K562 (cell line): ENCODE measurements at regions not wholly inside any gene's neighbourhood (a gene's known extent, or its start where the extent isn't known, plus 50 kb on each side); places are given as distances from the start of the nearest gene placed in this dataset.

Source experiments
- ESRRB ChIP-seq: fragments of 250-450 bp; sonication (Bioruptor Pico); IDR thresholded peaks from 2 replicates; pipeline ENCODE4 v1.5.0; 2020; ENCODE audit warnings: mild to moderate bottlenecking, moderate library complexity, borderline replicate concordance
- ETV1 ChIP-seq: fragments of 450-650 bp; conservative IDR thresholded peaks from 2 replicates; pipeline ENCODE4 v1.6.1; 2016; ENCODE audit warnings: missing genetic modification characterization, control low read depth, low read depth, missing compliant biosample characterization
- HMG20A ChIP-seq: fragments of 450-650 bp; formaldehyde crosslinking; conservative IDR thresholded peaks from 2 replicates; pipeline ENCODE4 v1.4.0; 2020; ENCODE audit warnings: mild to moderate bottlenecking, mixed read lengths
- KAT2B ChIP-seq: IDR thresholded peaks from one replicate; pipeline ENCODE4 v1.6.1; 2012; ENCODE audit warnings: low read depth, mild to moderate bottlenecking, control low read depth, inconsistent platforms, low read length, moderate library complexity
- KHSRP ChIP-seq: fragments of 450-650 bp; IDR thresholded peaks from 2 replicates; pipeline ENCODE4 v1.6.1; 2017
- KLF6 ChIP-seq: fragments of 250-450 bp; sonication (Bioruptor Pico); IDR thresholded peaks from 2 replicates; pipeline ENCODE4 v1.4.0; 2020; ENCODE audit warnings: mild to moderate bottlenecking, moderate library complexity, borderline replicate concordance
- NUFIP1 ChIP-seq: fragments of 450-650 bp; IDR thresholded peaks from 2 replicates; pipeline ENCODE4 v1.6.1; 2018; ENCODE audit not compliant: partially characterized antibody
- POLR2G ChIP-seq: fragments of 200-400 bp; formaldehyde crosslinking; IDR thresholded peaks from 2 replicates; pipeline ENCODE4 v1.6.1; 2017; ENCODE audit warnings: low read depth, mild to moderate bottlenecking, antibody characterized with exemption, low read length, moderate library complexity
- RHOXF2B ChIP-seq: fragments of 250-450 bp; sonication (Bioruptor Pico); conservative IDR thresholded peaks from 2 replicates; pipeline ENCODE4 v1.5.1; 2021
- ZNF318 ChIP-seq, 2 experiments: fragments of 450-650 bp; IDR thresholded peaks; 2 replicates each; pipeline ENCODE4 v1.6.1; 2016; ENCODE audit warnings: mild to moderate bottlenecking in 2 of 2, borderline replicate concordance in 1 of 2, low read depth in 1 of 2, moderate library complexity in 1 of 2
- TF ChIP-seq, protein P1 (sequence below): sonication (generic); formaldehyde crosslinking; IDR thresholded peaks from 2 replicates; pipeline ENCODE4 v1.8.0; 2023; ENCODE audit warnings: mild to moderate bottlenecking, missing genetic modification reagents
- TF ChIP-seq, protein P2 (sequence below): fragments of 250-450 bp; sonication (Bioruptor Pico); IDR thresholded peaks from 2 replicates; pipeline ENCODE4 v1.5.0; 2022; ENCODE audit warnings: mild to moderate bottlenecking

GRCh38 chr12:132393991-132394949, 64.9 kb upstream of the GALNT9 start (continued):
- TF ChIP-seq, protein P1, sequence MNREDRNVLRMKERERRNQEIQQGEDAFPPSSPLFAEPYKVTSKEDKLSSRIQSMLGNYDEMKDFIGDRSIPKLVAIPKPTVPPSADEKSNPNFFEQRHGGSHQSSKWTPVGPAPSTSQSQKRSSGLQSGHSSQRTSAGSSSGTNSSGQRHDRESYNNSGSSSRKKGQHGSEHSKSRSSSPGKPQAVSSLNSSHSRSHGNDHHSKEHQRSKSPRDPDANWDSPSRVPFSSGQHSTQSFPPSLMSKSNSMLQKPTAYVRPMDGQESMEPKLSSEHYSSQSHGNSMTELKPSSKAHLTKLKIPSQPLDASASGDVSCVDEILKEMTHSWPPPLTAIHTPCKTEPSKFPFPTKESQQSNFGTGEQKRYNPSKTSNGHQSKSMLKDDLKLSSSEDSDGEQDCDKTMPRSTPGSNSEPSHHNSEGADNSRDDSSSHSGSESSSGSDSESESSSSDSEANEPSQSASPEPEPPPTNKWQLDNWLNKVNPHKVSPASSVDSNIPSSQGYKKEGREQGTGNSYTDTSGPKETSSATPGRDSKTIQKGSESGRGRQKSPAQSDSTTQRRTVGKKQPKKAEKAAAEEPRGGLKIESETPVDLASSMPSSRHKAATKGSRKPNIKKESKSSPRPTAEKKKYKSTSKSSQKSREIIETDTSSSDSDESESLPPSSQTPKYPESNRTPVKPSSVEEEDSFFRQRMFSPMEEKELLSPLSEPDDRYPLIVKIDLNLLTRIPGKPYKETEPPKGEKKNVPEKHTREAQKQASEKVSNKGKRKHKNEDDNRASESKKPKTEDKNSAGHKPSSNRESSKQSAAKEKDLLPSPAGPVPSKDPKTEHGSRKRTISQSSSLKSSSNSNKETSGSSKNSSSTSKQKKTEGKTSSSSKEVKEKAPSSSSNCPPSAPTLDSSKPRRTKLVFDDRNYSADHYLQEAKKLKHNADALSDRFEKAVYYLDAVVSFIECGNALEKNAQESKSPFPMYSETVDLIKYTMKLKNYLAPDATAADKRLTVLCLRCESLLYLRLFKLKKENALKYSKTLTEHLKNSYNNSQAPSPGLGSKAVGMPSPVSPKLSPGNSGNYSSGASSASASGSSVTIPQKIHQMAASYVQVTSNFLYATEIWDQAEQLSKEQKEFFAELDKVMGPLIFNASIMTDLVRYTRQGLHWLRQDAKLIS (CRISPR knock-in tag): no peak
- TF ChIP-seq ZNF318 (IDR thresholded peaks at IDR 0.05; ENCODE audit: borderline replicate concordance in 1 of 2, low read depth in 1 of 2) (0 out of 4 replicates have a peak, but pooled peaks of 1 of the 2 experiments have one; percentile 43), RHOXF2B (no peak), POLR2G (no peak), ESRRB (CRISPR knock-in tag) (no peak), NUFIP1 (no peak), HMG20A (CRISPR knock-in tag) (no peak), KAT2B (no peak), KLF6 (no peak), KHSRP (no peak), ETV1 (tag) (peak; percentile 40; the same call in 1 of the 2 replicates)
- TF ChIP-seq, protein P2, sequence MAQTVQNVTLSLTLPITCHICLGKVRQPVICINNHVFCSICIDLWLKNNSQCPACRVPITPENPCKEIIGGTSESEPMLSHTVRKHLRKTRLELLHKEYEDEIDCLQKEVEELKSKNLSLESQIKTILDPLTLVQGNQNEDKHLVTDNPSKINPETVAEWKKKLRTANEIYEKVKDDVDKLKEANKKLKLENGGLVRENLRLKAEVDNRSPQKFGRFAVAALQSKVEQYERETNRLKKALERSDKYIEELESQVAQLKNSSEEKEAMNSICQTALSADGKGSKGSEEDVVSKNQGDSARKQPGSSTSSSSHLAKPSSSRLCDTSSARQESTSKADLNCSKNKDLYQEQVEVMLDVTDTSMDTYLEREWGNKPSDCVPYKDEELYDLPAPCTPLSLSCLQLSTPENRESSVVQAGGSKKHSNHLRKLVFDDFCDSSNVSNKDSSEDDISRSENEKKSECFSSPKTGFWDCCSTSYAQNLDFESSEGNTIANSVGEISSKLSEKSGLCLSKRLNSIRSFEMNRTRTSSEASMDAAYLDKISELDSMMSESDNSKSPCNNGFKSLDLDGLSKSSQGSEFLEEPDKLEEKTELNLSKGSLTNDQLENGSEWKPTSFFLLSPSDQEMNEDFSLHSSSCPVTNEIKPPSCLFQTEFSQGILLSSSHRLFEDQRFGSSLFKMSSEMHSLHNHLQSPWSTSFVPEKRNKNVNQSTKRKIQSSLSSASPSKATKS: no peak
